Panc1 (cell line): ENCODE measurements at regions not wholly inside any gene's neighbourhood (a gene's known extent, or its start where the extent isn't known, plus 50 kb on each side); places are given as distances from the start of the nearest gene placed in this dataset.

Source experiments
- POLR2AphosphoS5 ChIP-seq: IDR thresholded peaks from 2 replicates; pipeline ENCODE4 v1.6.1; 2012; ENCODE audit warnings: mild to moderate bottlenecking, low read depth, low read length, moderate library complexity
- SIN3A ChIP-seq: IDR thresholded peaks from 2 replicates; pipeline ENCODE4 v1.6.1; 2012; ENCODE audit warnings: low read depth, mild to moderate bottlenecking, low read length, moderate library complexity, borderline replicate concordance; ENCODE audit not compliant: insufficient read depth
- TCF7L2 ChIP-seq: IDR thresholded peaks from 2 replicates; pipeline ENCODE4 v1.6.1; 2011; ENCODE audit warnings: mild to moderate bottlenecking, low read depth, low read length, inconsistent platforms
- TF ChIP-seq, protein P1 (sequence below): fragments of 450-650 bp; IDR thresholded peaks from 2 replicates; pipeline ENCODE4 v1.5.1; 2017; ENCODE audit warnings: mild to moderate bottlenecking
- TF ChIP-seq, protein P2 (sequence below), 2 experiments: IDR thresholded peaks; 2 replicates each; pipeline ENCODE4 v1.6.1; 2011 to 2012; ENCODE audit warnings: low read depth in 2 of 2, control low read depth in 1 of 2, low read length in 1 of 2, mild to moderate bottlenecking in 1 of 2, moderate library complexity in 1 of 2; ENCODE audit not compliant: insufficient read depth in 1 of 2

DNA sequence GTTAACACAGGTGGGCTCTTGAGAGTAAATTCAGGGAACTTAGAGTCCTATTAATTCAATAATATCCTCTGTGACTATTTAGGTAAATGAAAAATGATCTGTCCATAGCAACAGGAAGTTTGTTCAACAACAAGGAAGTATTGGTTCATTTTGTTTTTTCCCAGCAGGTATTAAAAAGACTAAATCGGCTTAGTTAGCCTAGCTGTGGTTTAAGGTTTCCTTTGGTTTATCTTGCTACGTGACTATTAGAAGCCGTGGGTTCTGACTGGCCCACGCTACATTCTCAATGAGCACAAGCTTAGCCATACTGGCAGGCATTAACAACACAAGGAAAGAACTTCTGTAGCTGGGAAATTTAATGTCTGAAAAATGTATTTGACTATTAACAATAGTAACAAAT lies 168.8 kb upstream of the HS3ST1 start:
- TF ChIP-seq, protein P1, sequence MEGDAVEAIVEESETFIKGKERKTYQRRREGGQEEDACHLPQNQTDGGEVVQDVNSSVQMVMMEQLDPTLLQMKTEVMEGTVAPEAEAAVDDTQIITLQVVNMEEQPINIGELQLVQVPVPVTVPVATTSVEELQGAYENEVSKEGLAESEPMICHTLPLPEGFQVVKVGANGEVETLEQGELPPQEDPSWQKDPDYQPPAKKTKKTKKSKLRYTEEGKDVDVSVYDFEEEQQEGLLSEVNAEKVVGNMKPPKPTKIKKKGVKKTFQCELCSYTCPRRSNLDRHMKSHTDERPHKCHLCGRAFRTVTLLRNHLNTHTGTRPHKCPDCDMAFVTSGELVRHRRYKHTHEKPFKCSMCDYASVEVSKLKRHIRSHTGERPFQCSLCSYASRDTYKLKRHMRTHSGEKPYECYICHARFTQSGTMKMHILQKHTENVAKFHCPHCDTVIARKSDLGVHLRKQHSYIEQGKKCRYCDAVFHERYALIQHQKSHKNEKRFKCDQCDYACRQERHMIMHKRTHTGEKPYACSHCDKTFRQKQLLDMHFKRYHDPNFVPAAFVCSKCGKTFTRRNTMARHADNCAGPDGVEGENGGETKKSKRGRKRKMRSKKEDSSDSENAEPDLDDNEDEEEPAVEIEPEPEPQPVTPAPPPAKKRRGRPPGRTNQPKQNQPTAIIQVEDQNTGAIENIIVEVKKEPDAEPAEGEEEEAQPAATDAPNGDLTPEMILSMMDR = no peak
- no peak for TF ChIP-seq POLR2AphosphoS5
- TF ChIP-seq TCF7L2 = no peak
- TF ChIP-seq, protein P2, sequence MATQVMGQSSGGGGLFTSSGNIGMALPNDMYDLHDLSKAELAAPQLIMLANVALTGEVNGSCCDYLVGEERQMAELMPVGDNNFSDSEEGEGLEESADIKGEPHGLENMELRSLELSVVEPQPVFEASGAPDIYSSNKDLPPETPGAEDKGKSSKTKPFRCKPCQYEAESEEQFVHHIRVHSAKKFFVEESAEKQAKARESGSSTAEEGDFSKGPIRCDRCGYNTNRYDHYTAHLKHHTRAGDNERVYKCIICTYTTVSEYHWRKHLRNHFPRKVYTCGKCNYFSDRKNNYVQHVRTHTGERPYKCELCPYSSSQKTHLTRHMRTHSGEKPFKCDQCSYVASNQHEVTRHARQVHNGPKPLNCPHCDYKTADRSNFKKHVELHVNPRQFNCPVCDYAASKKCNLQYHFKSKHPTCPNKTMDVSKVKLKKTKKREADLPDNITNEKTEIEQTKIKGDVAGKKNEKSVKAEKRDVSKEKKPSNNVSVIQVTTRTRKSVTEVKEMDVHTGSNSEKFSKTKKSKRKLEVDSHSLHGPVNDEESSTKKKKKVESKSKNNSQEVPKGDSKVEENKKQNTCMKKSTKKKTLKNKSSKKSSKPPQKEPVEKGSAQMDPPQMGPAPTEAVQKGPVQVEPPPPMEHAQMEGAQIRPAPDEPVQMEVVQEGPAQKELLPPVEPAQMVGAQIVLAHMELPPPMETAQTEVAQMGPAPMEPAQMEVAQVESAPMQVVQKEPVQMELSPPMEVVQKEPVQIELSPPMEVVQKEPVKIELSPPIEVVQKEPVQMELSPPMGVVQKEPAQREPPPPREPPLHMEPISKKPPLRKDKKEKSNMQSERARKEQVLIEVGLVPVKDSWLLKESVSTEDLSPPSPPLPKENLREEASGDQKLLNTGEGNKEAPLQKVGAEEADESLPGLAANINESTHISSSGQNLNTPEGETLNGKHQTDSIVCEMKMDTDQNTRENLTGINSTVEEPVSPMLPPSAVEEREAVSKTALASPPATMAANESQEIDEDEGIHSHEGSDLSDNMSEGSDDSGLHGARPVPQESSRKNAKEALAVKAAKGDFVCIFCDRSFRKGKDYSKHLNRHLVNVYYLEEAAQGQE (IDR thresholded peaks at IDR 0.05; ENCODE audit: insufficient read depth in 1 of 2, low read depth in 2 of 2, low read length in 1 of 2) = no peak
- TF ChIP-seq SIN3A = no peak
